ENCODE measurements at regions not wholly inside any gene's neighbourhood (a gene's known extent, or its start where the extent isn't known, plus 50 kb on each side); places are given as distances from the start of the nearest gene placed in this dataset.
"Not testable (repeated sequence)": the region's sequence is repeated elsewhere in the genome, so short reads cannot be mapped to it uniquely, and the experiment has no call there.

GRCh38 chr3:164332831-164333802 lies 745.2 kb downstream of the SI start:
- ChIA-PET CTCF (interaction anchor here (0.6 kb wide), 1 partner anchor 45 kb away, joined by 3 read pairs; no protein-coding TSS in a partner anchor), POLR2A (ENCODE audit: low non-redundant PET) (no interaction called here)
- no peak for TF ChIP-seq CTCF (conservative IDR thresholded peaks at IDR 0.05; ENCODE audit: low read depth)
- DNase-seq (ENCODE audit: low spot score): no peak
- no peak overlapping the region for H3K27ac ChIP-seq

GRCh38 chr3:164326714-164327113 lies 751.6 kb downstream of the SI start:
- H3K27ac ChIP-seq: no peak overlapping the region
- POLR2A ChIA-PET (ENCODE audit: low non-redundant PET): no interaction called here
- DNase-seq (ENCODE audit: low spot score): no peak
- no peak for TF ChIP-seq CTCF (conservative IDR thresholded peaks at IDR 0.05; ENCODE audit: low read depth)
- CTCF ChIA-PET: no interaction called here

GRCh38 chr3:164320962-164321361 lies 757.3 kb downstream of the SI start:
- no peak for DNase-seq (ENCODE audit: low spot score)
- ChIA-PET CTCF (no interaction called here), POLR2A (ENCODE audit: low non-redundant PET) (no interaction called here)
- TF ChIP-seq CTCF (conservative IDR thresholded peaks at IDR 0.05; ENCODE audit: low read depth): no peak
- no peak overlapping the region for H3K27ac ChIP-seq

GRCh38 chr3:164306042-164306441 lies 772.3 kb downstream of the SI start:
- DNase-seq (ENCODE audit: low spot score): no peak
- no peak for TF ChIP-seq CTCF (conservative IDR thresholded peaks at IDR 0.05; ENCODE audit: low read depth)
- no peak overlapping the region for H3K27ac ChIP-seq
- ChIA-PET CTCF (interaction anchor here (0.7 kb wide), 1 partner anchor 315 kb away, joined by 3 read pairs; no protein-coding TSS in a partner anchor), POLR2A (ENCODE audit: low non-redundant PET) (no interaction called here)

GRCh38 chr3:164303894-164304293 lies 774.4 kb downstream of the SI start:
- TF ChIP-seq CTCF (conservative IDR thresholded peaks at IDR 0.05; ENCODE audit: low read depth): no peak
- ChIA-PET CTCF (no interaction called here), POLR2A (ENCODE audit: low non-redundant PET) (no interaction called here)
- no peak for DNase-seq (ENCODE audit: low spot score)
- H3K27ac ChIP-seq: no peak overlapping the region

- DNase-seq (ENCODE audit: low spot score): no peak
- CTCF ChIA-PET: no interaction called here
- POLR2A ChIA-PET (ENCODE audit: low non-redundant PET): no interaction called here
- H3K27ac ChIP-seq: no peak overlapping the region
- no peak for TF ChIP-seq CTCF (conservative IDR thresholded peaks at IDR 0.05; ENCODE audit: low read depth)
These were observed 775.7 kb downstream of the SI start for GRCh38 chr3:164302622-164303021.

GRCh38 chr3:164291486-164291885 lies 786.8 kb downstream of the SI start:
- CTCF ChIA-PET; DNase-seq (ENCODE audit: low spot score); POLR2A ChIA-PET (ENCODE audit: low non-redundant PET); H3K27ac ChIP-seq: not testable (repeated sequence)
